ENCODE measurements at regions not wholly inside any gene's neighbourhood (a gene's known extent, or its start where the extent isn't known, plus 50 kb on each side); places are given as distances from the start of the nearest gene placed in this dataset.

- H3K4me1 Mint-ChIP-seq (ENCODE audit: low read depth), result no peaks in the 10 kb centered on the region
- no peak for DNase-seq
- peaks cover 8% of the 10 kb centered on the region for H3K27me3 Mint-ChIP-seq
- no peak overlapping the region for H3K27ac Mint-ChIP-seq
- H3K36me3 Mint-ChIP-seq, result no peaks in the 10 kb centered on the region
- no peaks in the 10 kb centered on the region for H3K9me3 Mint-ChIP-seq
- intact Hi-C loops (cut with micrococcal nuclease), result no loop called here
- CTCF ChIA-PET, result no interaction called here
- no peak overlapping the region for H3K4me3 Mint-ChIP-seq
- POLR2A ChIA-PET, result no interaction called here
Measured at GRCh38 chr1:42044346-42044745, 108.9 kb upstream of the GUCA2B start.

DNA sequence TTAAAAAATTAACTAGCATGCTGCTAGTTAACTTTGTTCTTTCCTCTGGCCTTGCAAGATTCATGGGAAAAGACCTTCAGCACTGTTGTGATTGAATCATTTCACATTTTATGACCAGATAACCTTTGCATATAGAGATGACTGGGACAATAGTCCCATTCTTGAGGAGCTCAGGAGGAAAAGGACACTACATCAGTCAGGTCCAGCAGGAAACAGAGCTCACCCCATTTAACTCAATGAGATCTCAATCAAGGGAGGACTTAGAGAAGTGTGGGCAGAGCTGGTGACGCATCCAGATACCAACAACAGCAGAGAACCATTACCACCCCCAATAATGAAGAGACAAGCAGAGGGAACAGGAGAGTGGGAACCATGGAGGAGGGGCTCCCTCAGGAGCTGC is 109.4 kb upstream of the GUCA2B start:
- intact Hi-C loops (cut with micrococcal nuclease), result no loop called here
- H3K27ac Mint-ChIP-seq, result no peak overlapping the region

DNA sequence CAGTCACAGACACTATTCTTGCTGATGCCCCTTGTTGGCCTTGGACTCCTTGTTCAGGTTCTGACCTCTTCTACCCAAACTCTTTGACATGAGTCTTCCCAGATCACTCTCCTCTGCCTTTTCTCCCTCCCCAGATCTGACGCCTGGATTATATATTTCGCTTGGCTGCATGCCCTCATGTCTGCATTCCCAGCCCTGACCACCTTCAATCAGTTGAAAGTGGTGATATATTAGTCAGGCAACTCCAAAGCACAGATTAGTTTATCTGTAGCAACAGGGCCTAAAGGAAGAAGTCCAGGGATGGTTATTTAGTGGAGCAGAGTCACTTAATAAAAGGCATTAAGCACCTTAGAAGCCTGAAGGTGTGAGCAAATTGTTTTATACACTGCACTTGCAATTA is 110.0 kb upstream of the GUCA2B start:
- ChIA-PET CTCF (no interaction called here), POLR2A (no interaction called here)
- Mint-ChIP-seq H3K27me3 (peaks cover 1% of the 10 kb centered on the region), H3K27ac (no peak overlapping the region), H3K4me1 (ENCODE audit: low read depth) (no peaks in the 10 kb centered on the region), H3K4me3 (no peak overlapping the region), H3K9me3 (no peaks in the 10 kb centered on the region), H3K36me3 (no peaks in the 10 kb centered on the region)
- no peak for DNase-seq
- intact Hi-C loops (cut with micrococcal nuclease), result no loop called here

More for the DNA sequence above, 109.4 kb upstream of the GUCA2B start:
- CTCF ChIA-PET, result no interaction called here
- DNase-seq, result no peak
- no peak overlapping the region for H3K4me3 Mint-ChIP-seq
- POLR2A ChIA-PET, result no interaction called here
- H3K4me1 Mint-ChIP-seq (ENCODE audit: low read depth), result no peaks in the 10 kb centered on the region
- H3K9me3 Mint-ChIP-seq, result no peaks in the 10 kb centered on the region
- peaks cover 3% of the 10 kb centered on the region for H3K27me3 Mint-ChIP-seq
- no peaks in the 10 kb centered on the region for H3K36me3 Mint-ChIP-seq

- Mint-ChIP-seq H3K4me1 (ENCODE audit: low read depth) (peaks cover 3% of the 10 kb centered on the region), H3K9me3 (no peaks in the 10 kb centered on the region), H3K36me3 (no peaks in the 10 kb centered on the region), H3K4me3 (no peak overlapping the region), H3K27ac (no peak overlapping the region), H3K27me3 (peaks cover 1% of the 10 kb centered on the region)
- DNase-seq, result no peak
- intact Hi-C loops (cut with micrococcal nuclease), result no loop called here
- POLR2A ChIA-PET, result no interaction called here
- CTCF ChIA-PET, result no interaction called here
Measured at GRCh38 chr1:42041031-42041430, 112.2 kb upstream of the GUCA2B start.

GRCh38 chr1:42040159-42040558 is 113.1 kb upstream of the GUCA2B start:
- CTCF ChIA-PET, result no interaction called here
- DNase-seq, result no peak
- Mint-ChIP-seq H3K4me1 (ENCODE audit: low read depth) (peaks cover 3% of the 10 kb centered on the region), H3K27ac (no peak overlapping the region), H3K36me3 (no peaks in the 10 kb centered on the region), H3K4me3 (no peak overlapping the region), H3K9me3 (no peaks in the 10 kb centered on the region), H3K27me3 (peaks cover 1% of the 10 kb centered on the region)
- intact Hi-C loops (cut with micrococcal nuclease), result no loop called here
- POLR2A ChIA-PET, result no interaction called here

DNA sequence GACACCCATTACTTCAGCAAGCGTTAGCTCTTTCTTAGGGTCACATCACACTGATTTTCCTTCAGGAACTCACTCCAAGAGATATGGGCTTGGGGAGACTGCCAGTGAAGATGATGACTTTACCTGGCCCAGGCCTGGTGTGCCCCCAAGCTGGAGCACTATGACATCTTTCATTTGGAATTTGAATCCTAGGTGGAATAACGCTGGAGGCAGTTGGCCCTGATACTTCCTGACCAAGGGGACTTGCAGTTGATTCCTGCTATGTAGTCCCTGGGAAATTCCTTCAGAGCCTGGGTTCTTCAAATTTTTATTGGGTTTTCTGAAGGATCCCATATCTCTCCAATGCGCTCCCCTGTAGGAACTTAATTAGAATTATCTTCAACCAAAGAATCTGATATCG is 114.9 kb upstream of the GUCA2B start:
- Mint-ChIP-seq H3K27ac (no peak overlapping the region), H3K27me3 (no peaks in the 10 kb centered on the region), H3K36me3 (no peaks in the 10 kb centered on the region), H3K4me3 (no peak overlapping the region), H3K4me1 (ENCODE audit: low read depth) (peaks cover 18% of the 10 kb centered on the region), H3K9me3 (no peaks in the 10 kb centered on the region)
- DNase-seq, result no peak
- ChIA-PET CTCF (no interaction called here), POLR2A (no interaction called here)
- intact Hi-C loops (cut with micrococcal nuclease), result loop anchor here (5.0 kb wide), 2 partner anchors 121 to 226 kb away; partner anchors contain the start of gene HIVEP3

DNA sequence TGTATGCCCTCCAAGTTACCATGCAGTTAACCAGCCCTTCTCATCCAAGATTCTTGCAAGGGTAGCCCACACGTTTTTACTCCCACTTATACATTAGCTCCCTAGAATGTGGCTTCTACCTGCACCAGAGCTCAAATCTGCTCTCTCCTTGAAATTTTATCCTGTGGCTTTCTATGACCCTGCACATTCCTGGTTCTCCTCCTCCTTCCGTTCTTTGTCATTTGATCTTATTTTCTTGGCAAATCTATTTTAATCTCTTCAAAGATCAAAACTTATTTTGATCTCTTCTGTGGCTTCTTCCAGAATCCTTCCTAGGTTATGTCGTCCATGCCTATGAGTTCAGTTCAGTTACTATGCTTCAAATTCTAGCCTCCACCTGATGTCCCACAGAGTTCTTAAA is 115.6 kb upstream of the GUCA2B start:
- H3K9me3 Mint-ChIP-seq, result no peaks in the 10 kb centered on the region
- CTCF ChIA-PET, result no interaction called here
- intact Hi-C loops (cut with micrococcal nuclease), result loop anchor here (5.0 kb wide), 2 partner anchors 120 to 225 kb away; partner anchors contain the start of gene HIVEP3
- H3K4me1 Mint-ChIP-seq (ENCODE audit: low read depth), result peaks cover 23% of the 10 kb centered on the region
- no peaks in the 10 kb centered on the region for H3K36me3 Mint-ChIP-seq
- POLR2A ChIA-PET, result no interaction called here
- no peak overlapping the region for H3K27ac Mint-ChIP-seq
- no peak overlapping the region for H3K4me3 Mint-ChIP-seq
- no peak for DNase-seq
- H3K27me3 Mint-ChIP-seq, result no peaks in the 10 kb centered on the region

DNA sequence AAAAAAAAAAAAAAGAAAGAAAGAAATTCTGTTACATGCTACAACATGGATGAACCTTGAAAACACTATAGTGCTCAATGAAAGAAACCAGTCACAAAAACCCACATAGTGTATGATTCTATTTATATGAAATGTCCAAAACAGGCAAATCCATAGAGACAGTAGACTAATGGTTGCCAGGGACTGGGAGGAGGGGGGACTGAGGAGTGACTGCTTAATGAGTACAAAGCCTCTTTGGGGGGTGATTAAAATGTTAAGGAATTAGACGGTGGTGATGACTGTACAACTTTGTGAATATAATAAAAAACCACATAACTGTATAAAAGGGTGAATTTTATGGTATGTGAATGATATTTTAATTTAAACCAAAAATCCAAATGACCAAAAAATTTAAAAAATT is 116.0 kb upstream of the GUCA2B start:
- H3K4me3 Mint-ChIP-seq, result no peak overlapping the region
- intact Hi-C loops (cut with micrococcal nuclease), result loop anchor here (5.0 kb wide), 2 partner anchors 120 to 225 kb away; partner anchors contain the start of gene HIVEP3
- POLR2A ChIA-PET, result no interaction called here
- H3K9me3 Mint-ChIP-seq, result no peaks in the 10 kb centered on the region
- peaks cover 28% of the 10 kb centered on the region for H3K4me1 Mint-ChIP-seq (ENCODE audit: low read depth)
- CTCF ChIA-PET, result no interaction called here
- no peak overlapping the region for H3K27ac Mint-ChIP-seq
- no peak for DNase-seq
- no peaks in the 10 kb centered on the region for H3K27me3 Mint-ChIP-seq
- no peaks in the 10 kb centered on the region for H3K36me3 Mint-ChIP-seq

- ChIA-PET CTCF (interaction anchor here (1.5 to 2.2 kb wide), 3 partner anchors 138 to 224 kb away, joined by 4 to 8 read pairs (median 7); no protein-coding TSS in a partner anchor), POLR2A (interaction anchor here (0.7 to 1.1 kb wide), 2 partner anchors 100 to 103 kb away, joined by 3 read pairs; no protein-coding TSS in a partner anchor)
- no peaks in the 10 kb centered on the region for H3K9me3 Mint-ChIP-seq
- peak overlapping the region; percentile 81 for H3K4me3 Mint-ChIP-seq
- H3K27ac Mint-ChIP-seq, result peak overlapping the region; percentile 46
- peak; percentile 99 for DNase-seq
- intact Hi-C loops (cut with micrococcal nuclease), result loop anchor here (5.0 kb wide), 2 partner anchors 119 to 224 kb away; partner anchors contain the start of gene HIVEP3
- H3K27me3 Mint-ChIP-seq, result no peaks in the 10 kb centered on the region
- no peaks in the 10 kb centered on the region for H3K36me3 Mint-ChIP-seq
- H3K4me1 Mint-ChIP-seq (ENCODE audit: low read depth), result peaks cover 38% of the 10 kb centered on the region
Measured at GRCh38 chr1:42035830-42036604, 117.2 kb upstream of the GUCA2B start.

GRCh38 chr1:42035205-42035829 is 116.6 kb upstream of the HIVEP3 start:
- Mint-ChIP-seq H3K4me1 (ENCODE audit: low read depth) (peaks cover 40% of the 10 kb centered on the region), H3K9me3 (no peaks in the 10 kb centered on the region), H3K27me3 (no peaks in the 10 kb centered on the region), H3K27ac (peak overlapping the region; percentile 39), H3K36me3 (no peaks in the 10 kb centered on the region), H3K4me3 (peak overlapping the region; percentile 77)
- peak; percentile 69 for DNase-seq
- intact Hi-C loops (cut with micrococcal nuclease), result loop anchor here (5.0 kb wide), 2 partner anchors 118 to 223 kb away; partner anchors contain the start of gene HIVEP3
- POLR2A ChIA-PET, result interaction anchor here (0.7 to 1.1 kb wide), 3 partner anchors 99 to 172 kb away, joined by 3 read pairs; no protein-coding TSS in a partner anchor
- CTCF ChIA-PET, result interaction anchor here (1.2 to 2.2 kb wide), 4 partner anchors 61 to 223 kb away, joined by 3 to 8 read pairs (median 6); no protein-coding TSS in a partner anchor

DNA sequence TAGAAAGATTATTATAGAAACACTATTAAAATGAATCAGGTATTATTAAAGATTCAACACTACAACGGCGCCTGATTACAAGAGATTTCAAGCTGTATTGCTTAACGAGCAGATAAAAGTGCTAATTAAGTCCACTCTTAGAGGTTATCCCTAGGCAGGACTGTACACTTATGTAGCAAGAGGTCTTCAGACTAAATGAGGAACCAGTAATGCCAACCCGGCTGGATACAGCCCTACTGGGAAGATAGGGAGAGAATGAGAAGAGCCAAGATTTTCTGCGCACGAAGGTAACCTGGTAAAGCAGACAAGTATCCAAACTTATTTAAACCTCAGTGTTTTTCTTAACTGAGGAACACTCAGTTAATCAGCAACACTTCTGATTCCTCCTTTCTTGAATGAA is 115.7 kb upstream of the HIVEP3 start:
- CTCF ChIA-PET, result interaction anchor here (1.2 to 2.2 kb wide), 4 partner anchors 61 to 222 kb away, joined by 3 to 8 read pairs (median 6); no protein-coding TSS in a partner anchor
- Mint-ChIP-seq H3K36me3 (no peaks in the 10 kb centered on the region), H3K27ac (no peak overlapping the region), H3K27me3 (no peaks in the 10 kb centered on the region), H3K4me3 (peak overlapping the region; percentile 77), H3K9me3 (no peaks in the 10 kb centered on the region), H3K4me1 (ENCODE audit: low read depth) (peaks cover 40% of the 10 kb centered on the region)
- DNase-seq, result no peak
- POLR2A ChIA-PET, result interaction anchor here (1.0 kb wide), 1 partner anchor 172 kb away, joined by 3 read pairs; no protein-coding TSS in a partner anchor
- intact Hi-C loops (cut with micrococcal nuclease), result no loop called here

GRCh38 chr1:42033629-42034028 is 114.9 kb upstream of the HIVEP3 start:
- DNase-seq, result no peak
- H3K9me3 Mint-ChIP-seq, result no peaks in the 10 kb centered on the region
- no peak overlapping the region for H3K27ac Mint-ChIP-seq
- CTCF ChIA-PET, result interaction anchor here (0.7 to 2.2 kb wide), 3 partner anchors 222 to 466 kb away, joined by 3 to 7 read pairs (median 3); no protein-coding TSS in a partner anchor
- H3K4me3 Mint-ChIP-seq, result no peak overlapping the region
- peaks cover 40% of the 10 kb centered on the region for H3K4me1 Mint-ChIP-seq (ENCODE audit: low read depth)
- intact Hi-C loops (cut with micrococcal nuclease), result loop anchor here (2.0 kb wide), 1 partner anchor 17 kb away; no protein-coding TSS in a partner anchor
- no peaks in the 10 kb centered on the region for H3K36me3 Mint-ChIP-seq
- no peaks in the 10 kb centered on the region for H3K27me3 Mint-ChIP-seq
- POLR2A ChIA-PET, result no interaction called here
